Lower lobe of right lung (tissue), 2 donors: ENCODE measurements at regions not wholly inside any gene's neighbourhood (a gene's known extent, or its start where the extent isn't known, plus 50 kb on each side); places are given as distances from the start of the nearest gene placed in this dataset.

ENCODE experiments used
- ATAC-seq, 2 donors: fragments of 200-7000 bp; cut with Tn5 transposase; one replicate each; pipeline ENCODE4 v1.9.1; 2020 to 2022; ENCODE audit warnings: mild to moderate bottlenecking in 2 of 2, moderate library complexity in 2 of 2
- DNase-seq: peaks from one replicate; pipeline ENCODE4 v3.0.0-alpha.2; 2020
- H3K27ac ChIP-seq: fragments of 200-600 bp; one replicate; pipeline ENCODE4 v1.8.0; 2022
- H3K27me3 ChIP-seq: fragments of 200-600 bp; one replicate; pipeline ENCODE4 v1.8.0; 2022; ENCODE audit warnings: low read depth
- H3K36me3 ChIP-seq: fragments of 200-600 bp; one replicate; pipeline ENCODE4 v1.8.0; 2022; ENCODE audit warnings: mild to moderate bottlenecking
- H3K4me1 ChIP-seq: fragments of 200-600 bp; one replicate; pipeline ENCODE4 v1.8.0; 2022
- H3K4me3 ChIP-seq: fragments of 200-600 bp; one replicate; pipeline ENCODE4 v1.8.0; 2022; ENCODE audit warnings: mild to moderate bottlenecking
- H3K9me3 ChIP-seq: fragments of 200-600 bp; one replicate; pipeline ENCODE4 v1.8.0; 2022
- intact Hi-C: fragments of 100-400 bp; cut with DNase I; formaldehyde crosslinking; loops from one replicate; pipeline ENCODE4 v1.11.0; 2022
- TF ChIP-seq, protein P1 (sequence below): fragments of 200-600 bp; IDR thresholded peaks from one replicate; pipeline ENCODE4 v1.8.0; 2022; ENCODE audit warnings: antibody characterized with exemption, mild to moderate bottlenecking
- donor health status: DM: no; HTN: yes; CAD: no; lungs with severe emphysema.

DNA sequence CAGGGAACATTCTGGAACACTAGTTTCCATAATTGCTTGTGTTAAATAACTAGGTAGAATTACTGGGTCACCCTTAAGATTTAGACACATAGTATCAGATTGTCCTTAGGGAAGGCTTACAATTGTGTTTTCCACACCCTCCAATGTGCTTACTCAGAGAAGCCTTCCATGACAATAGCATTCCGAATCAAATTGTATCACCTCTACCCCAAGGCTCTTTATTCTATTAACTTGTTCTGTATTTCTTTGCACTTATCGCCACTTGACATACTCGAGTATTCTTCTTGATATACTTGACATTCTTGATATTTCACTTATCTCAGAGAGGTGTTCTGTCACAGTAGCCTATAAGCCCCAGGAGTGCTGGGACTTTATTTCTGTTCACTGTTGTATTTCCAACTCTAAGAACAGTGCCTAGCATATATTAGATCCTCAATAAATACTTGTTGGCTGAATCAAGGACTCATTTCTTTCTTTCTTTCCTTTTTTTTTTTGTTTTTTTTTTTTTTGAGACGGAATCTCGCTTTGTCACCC, 238.9 kb upstream of the PDZRN3 start:
- ATAC-seq (no peak), DNase-seq (no peak)
- TF ChIP-seq, protein P1, sequence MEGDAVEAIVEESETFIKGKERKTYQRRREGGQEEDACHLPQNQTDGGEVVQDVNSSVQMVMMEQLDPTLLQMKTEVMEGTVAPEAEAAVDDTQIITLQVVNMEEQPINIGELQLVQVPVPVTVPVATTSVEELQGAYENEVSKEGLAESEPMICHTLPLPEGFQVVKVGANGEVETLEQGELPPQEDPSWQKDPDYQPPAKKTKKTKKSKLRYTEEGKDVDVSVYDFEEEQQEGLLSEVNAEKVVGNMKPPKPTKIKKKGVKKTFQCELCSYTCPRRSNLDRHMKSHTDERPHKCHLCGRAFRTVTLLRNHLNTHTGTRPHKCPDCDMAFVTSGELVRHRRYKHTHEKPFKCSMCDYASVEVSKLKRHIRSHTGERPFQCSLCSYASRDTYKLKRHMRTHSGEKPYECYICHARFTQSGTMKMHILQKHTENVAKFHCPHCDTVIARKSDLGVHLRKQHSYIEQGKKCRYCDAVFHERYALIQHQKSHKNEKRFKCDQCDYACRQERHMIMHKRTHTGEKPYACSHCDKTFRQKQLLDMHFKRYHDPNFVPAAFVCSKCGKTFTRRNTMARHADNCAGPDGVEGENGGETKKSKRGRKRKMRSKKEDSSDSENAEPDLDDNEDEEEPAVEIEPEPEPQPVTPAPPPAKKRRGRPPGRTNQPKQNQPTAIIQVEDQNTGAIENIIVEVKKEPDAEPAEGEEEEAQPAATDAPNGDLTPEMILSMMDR, result no peak
- no peaks in the 10 kb centered on the region for H3K9me3 ChIP-seq
- intact Hi-C loops, result no loop called here
- no peak overlapping the region for H3K27ac ChIP-seq
- no peak overlapping the region for H3K4me3 ChIP-seq
- H3K4me1 ChIP-seq, result no peaks in the 10 kb centered on the region
- H3K36me3 ChIP-seq, result no peaks in the 10 kb centered on the region
- no peaks in the 10 kb centered on the region for H3K27me3 ChIP-seq

DNA sequence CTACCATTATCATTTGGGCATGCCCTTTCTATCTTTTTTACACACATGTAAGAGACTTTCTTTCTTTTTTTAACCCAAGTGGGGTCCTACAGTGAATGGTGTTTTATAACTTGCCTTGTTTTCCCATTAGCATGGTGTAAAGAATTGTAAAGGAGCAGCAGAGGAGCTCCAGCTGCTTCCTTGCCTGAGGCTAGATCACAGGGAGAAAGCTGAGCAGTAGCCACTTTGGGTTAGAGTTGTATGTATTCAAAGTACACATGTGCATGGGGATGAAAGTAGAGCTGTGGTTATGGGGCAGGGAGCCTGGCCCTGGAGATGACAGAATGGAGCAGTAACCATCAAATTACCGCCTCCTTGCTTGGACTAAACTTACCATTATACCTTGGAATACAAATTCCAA, 231.1 kb upstream of the PDZRN3 start:
- ATAC-seq, result no peak
- no peaks in the 10 kb centered on the region for H3K36me3 ChIP-seq
- no peak for DNase-seq
- no peak overlapping the region for H3K4me3 ChIP-seq
- H3K27me3 ChIP-seq, result no peaks in the 10 kb centered on the region
- H3K9me3 ChIP-seq, result no peaks in the 10 kb centered on the region
- TF ChIP-seq, protein P1, result no peak
- H3K27ac ChIP-seq, result no peak overlapping the region
- H3K4me1 ChIP-seq, result no peaks in the 10 kb centered on the region
- intact Hi-C loops, result no loop called here

DNA sequence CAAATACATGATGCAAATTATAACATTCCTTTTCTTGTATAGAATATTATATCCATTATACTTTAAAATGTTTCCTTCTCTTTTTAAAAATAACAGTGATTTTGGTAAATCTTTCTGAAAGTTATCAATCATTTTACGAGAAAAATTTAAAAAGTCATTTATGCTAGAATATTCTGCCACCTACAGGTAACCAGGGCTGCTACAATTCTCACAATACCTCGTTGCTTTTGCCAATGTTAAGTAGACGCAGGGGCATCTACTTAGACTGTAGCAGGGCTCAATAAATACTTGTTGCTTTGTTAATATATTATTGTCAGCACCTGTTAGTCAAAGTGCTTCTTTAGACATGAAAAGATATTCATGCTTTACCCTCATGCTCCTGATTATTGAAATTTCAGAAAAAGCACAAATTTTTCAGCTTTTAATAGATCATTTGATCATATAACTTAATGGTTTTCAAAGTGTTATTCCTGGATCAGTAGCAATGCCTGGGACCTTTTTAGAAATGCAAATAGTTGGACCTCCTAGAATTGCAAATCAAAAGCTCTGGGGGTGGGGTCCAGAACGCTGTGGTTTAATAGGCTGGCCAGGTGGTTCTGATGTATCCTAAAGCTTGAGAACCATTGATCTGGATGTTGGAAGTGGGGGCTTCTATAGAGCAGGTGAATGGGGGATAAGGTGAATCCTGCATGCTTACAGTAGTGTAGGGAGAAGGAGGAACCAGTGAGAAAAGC, 223.6 kb upstream of the PDZRN3 start:
- Histone ChIP-seq H3K4me3 (no peak overlapping the region), H3K4me1 (no peaks in the 10 kb centered on the region), H3K27ac (no peak overlapping the region), H3K9me3 (no peaks in the 10 kb centered on the region), H3K27me3 (no peaks in the 10 kb centered on the region), H3K36me3 (no peaks in the 10 kb centered on the region)
- intact Hi-C loops, result no loop called here
- DNase-seq, result no peak
- TF ChIP-seq, protein P1, result peak; percentile 54
- no peak for ATAC-seq

DNA sequence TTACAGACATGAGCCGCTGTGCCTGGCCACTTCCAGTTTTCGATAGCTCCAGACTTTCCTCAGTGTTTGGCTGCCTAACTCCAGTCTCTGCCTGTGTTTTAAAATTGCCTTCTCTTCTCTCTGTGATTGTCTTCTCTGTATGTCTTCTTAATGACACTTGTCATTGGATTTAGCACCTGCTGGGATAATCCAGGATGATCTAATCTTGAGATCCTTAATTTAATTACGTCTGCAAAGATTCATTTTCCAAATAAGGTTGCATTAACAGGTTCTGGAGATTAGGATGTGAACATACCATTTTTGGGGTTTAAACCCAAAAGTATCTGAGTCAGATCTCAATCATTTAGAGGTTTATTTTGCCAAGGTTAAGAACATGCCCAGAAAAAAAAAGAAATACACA, 222.2 kb upstream of the PDZRN3 start:
- no peaks in the 10 kb centered on the region for H3K27me3 ChIP-seq
- DNase-seq (no peak), ATAC-seq (no peak)
- TF ChIP-seq, protein P1, result no peak
- intact Hi-C loops, result no loop called here
- no peaks in the 10 kb centered on the region for H3K4me1 ChIP-seq
- no peak overlapping the region for H3K27ac ChIP-seq
- no peaks in the 10 kb centered on the region for H3K36me3 ChIP-seq
- no peak overlapping the region for H3K4me3 ChIP-seq
- no peaks in the 10 kb centered on the region for H3K9me3 ChIP-seq

DNA sequence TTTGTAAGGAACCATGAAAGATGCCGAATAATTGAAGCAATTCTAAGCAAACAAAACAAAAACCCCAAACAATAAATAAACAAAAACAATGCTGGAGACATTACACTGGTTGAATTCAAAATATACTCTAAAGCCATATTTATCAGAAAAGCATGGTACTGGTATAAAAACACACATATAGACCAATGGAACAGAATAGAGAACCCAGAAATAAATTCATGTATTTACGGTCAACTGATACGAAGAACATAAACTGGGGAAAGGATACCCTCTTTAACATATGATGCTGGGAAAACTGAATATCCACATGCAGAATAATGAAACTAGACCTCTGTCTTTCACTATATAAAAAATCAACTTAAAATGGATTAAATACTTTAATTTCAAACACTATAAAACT, 214.3 kb upstream of the PDZRN3 start:
- no peak for DNase-seq

More for the DNA sequence above, 214.3 kb upstream of the PDZRN3 start:
- Histone ChIP-seq H3K27ac (no peak overlapping the region), H3K9me3 (peaks cover 16% of the 10 kb centered on the region), H3K36me3 (no peaks in the 10 kb centered on the region), H3K4me1 (no peaks in the 10 kb centered on the region), H3K27me3 (no peaks in the 10 kb centered on the region), H3K4me3 (no peak overlapping the region)
- TF ChIP-seq, protein P1, result no peak
- intact Hi-C loops, result no loop called here
- ATAC-seq, result no peak
